ENCODE measurements at regions not wholly inside any gene's neighbourhood (a gene's known extent, or its start where the extent isn't known, plus 50 kb on each side); places are given as distances from the start of the nearest gene placed in this dataset.

DNA sequence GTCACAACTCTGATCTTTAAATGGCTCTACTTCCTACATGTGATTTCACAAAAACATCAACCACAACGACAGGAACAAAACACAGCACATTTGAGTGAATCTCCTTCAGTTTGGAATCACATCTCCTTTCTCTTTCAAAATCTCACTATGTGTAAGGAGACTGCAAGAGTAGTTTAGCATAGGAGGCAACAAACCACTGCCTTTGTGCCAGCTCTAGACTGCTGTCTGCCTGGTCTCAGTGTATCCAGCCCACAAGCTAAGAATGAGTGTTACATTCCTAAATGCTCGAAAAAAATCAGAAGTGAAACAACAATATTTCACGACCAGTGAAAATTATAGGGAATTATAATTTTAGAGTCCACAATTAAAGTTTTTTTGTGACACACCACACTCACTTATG is 217.0 kb upstream of the STEAP4 start:
- TF ChIP-seq, protein P1, sequence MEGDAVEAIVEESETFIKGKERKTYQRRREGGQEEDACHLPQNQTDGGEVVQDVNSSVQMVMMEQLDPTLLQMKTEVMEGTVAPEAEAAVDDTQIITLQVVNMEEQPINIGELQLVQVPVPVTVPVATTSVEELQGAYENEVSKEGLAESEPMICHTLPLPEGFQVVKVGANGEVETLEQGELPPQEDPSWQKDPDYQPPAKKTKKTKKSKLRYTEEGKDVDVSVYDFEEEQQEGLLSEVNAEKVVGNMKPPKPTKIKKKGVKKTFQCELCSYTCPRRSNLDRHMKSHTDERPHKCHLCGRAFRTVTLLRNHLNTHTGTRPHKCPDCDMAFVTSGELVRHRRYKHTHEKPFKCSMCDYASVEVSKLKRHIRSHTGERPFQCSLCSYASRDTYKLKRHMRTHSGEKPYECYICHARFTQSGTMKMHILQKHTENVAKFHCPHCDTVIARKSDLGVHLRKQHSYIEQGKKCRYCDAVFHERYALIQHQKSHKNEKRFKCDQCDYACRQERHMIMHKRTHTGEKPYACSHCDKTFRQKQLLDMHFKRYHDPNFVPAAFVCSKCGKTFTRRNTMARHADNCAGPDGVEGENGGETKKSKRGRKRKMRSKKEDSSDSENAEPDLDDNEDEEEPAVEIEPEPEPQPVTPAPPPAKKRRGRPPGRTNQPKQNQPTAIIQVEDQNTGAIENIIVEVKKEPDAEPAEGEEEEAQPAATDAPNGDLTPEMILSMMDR (IDR thresholded peaks at IDR 0.05; ENCODE audit: partially characterized antibody, unreplicated experiment) = no peak

DNA sequence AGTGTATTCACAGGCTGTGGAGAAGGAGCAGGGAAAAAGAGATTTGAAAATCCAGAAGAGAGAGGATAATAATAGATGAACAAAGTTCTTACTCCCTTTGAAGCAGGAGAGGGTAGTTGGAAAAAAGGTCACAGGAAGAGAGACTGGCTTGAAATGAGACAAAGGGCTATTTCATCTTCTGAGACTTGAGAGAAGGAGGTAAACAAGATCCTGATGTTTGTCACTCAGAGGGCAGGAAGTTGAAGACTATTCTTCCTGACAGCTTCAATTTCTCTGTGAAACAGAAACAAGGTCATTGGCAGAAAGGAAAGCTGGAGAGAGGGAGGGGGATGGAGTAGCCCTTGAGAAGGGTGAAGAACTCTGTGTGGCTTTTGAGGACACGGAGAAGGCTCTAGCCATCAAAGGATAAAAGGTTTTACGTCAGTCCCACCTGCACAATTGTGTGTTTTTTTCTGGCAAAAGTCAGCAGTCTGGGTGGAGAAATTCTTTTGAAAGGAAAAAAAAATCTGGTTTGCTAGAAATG is 216.1 kb upstream of the STEAP4 start:
- no peak overlapping the region for H3K27ac Mint-ChIP-seq (ENCODE audit: unreplicated experiment)

More for the DNA sequence above, 217.0 kb upstream of the STEAP4 start:
- Mint-ChIP-seq H3K36me3 (ENCODE audit: unreplicated experiment) (peaks cover 6% of the 10 kb centered on the region), H3K4me3 (ENCODE audit: unreplicated experiment) (no peak overlapping the region), H3K27me3 (ENCODE audit: unreplicated experiment) (no peaks in the 10 kb centered on the region), H3K27ac (ENCODE audit: unreplicated experiment) (no peak overlapping the region), H3K4me1 (ENCODE audit: low read depth, unreplicated experiment) (no peaks in the 10 kb centered on the region), H3K9me3 (ENCODE audit: unreplicated experiment) (no peaks in the 10 kb centered on the region)
- DNase-seq = no peak

DNA sequence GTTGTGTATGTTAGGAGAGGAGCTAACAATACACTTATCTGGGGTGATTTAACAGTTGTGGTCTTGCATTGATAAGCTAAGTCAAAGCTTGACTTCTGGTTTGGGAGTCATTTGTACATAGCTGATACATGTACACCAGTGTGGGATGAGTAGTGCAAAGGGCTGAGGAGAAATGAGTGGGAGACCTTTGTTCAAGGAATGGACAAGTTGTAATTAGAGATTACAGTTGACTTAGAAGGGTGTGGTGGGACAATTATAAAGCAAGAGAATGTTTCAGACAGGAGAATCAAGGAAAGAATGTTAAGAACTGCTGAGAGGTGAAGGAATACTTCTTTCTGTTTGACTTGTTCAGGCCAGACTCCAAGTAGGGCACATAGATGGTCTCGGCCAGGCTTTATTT is 209.7 kb upstream of the STEAP4 start:
- Mint-ChIP-seq H3K36me3 (ENCODE audit: unreplicated experiment) (no peaks in the 10 kb centered on the region), H3K27ac (ENCODE audit: unreplicated experiment) (no peak overlapping the region), H3K4me3 (ENCODE audit: unreplicated experiment) (no peak overlapping the region), H3K9me3 (ENCODE audit: unreplicated experiment) (no peaks in the 10 kb centered on the region), H3K4me1 (ENCODE audit: low read depth, unreplicated experiment) (no peaks in the 10 kb centered on the region), H3K27me3 (ENCODE audit: unreplicated experiment) (no peaks in the 10 kb centered on the region)
- no peak for DNase-seq
- TF ChIP-seq, protein P1 (IDR thresholded peaks at IDR 0.05; ENCODE audit: partially characterized antibody, unreplicated experiment) = no peak

More for the DNA sequence above, 216.1 kb upstream of the STEAP4 start:
- TF ChIP-seq, protein P1 (IDR thresholded peaks at IDR 0.05; ENCODE audit: partially characterized antibody, unreplicated experiment) = no peak
- no peak for DNase-seq
- H3K36me3 Mint-ChIP-seq (ENCODE audit: unreplicated experiment) = peaks cover 6% of the 10 kb centered on the region
- no peak overlapping the region for H3K4me3 Mint-ChIP-seq (ENCODE audit: unreplicated experiment)
- no peaks in the 10 kb centered on the region for H3K4me1 Mint-ChIP-seq (ENCODE audit: low read depth, unreplicated experiment)
- H3K9me3 Mint-ChIP-seq (ENCODE audit: unreplicated experiment) = no peaks in the 10 kb centered on the region
- no peaks in the 10 kb centered on the region for H3K27me3 Mint-ChIP-seq (ENCODE audit: unreplicated experiment)

DNA sequence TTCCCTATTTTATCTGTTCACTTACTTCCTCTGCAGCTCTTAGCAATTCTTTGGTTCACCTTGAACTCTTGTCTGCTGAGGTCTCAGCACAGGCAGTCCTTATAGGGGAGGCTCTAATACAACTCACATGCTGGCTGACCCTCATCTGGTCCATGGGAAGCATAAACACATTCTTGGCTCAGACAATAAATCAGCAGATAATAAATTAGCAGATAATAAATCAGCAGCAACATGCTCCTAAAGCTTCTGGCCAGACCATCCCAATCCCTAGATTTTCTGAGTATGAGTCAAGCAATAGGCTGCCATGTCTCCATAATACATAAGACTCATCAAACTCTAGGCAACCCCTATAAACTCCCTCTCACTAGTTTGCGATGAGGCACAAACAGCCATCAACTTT is 208.6 kb upstream of the STEAP4 start:
- Mint-ChIP-seq H3K9me3 (ENCODE audit: unreplicated experiment) (no peaks in the 10 kb centered on the region), H3K4me3 (ENCODE audit: unreplicated experiment) (no peak overlapping the region), H3K27me3 (ENCODE audit: unreplicated experiment) (no peaks in the 10 kb centered on the region), H3K27ac (ENCODE audit: unreplicated experiment) (no peak overlapping the region), H3K36me3 (ENCODE audit: unreplicated experiment) (no peaks in the 10 kb centered on the region), H3K4me1 (ENCODE audit: low read depth, unreplicated experiment) (no peaks in the 10 kb centered on the region)
- DNase-seq = no peak
- TF ChIP-seq, protein P1 (IDR thresholded peaks at IDR 0.05; ENCODE audit: partially characterized antibody, unreplicated experiment) = no peak

DNA sequence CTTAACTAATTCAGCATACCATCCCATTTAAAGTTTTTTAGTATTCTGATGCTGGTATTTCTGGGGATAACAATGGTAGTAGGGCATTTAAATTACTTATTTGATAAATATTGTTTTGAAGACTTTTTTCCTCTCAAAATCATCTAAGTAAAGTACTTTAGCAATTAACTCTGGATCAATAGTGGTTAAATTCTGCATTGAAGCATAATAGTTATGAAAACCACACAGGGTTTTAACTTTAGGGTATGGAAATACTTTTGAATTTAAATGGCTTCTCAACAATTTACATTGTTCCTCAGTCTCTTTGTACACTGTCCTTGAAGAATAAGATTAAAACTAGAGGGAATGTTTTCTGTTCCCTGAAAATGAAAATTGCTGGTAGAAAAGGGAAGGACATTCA is 202.6 kb upstream of the STEAP4 start:
- H3K4me1 Mint-ChIP-seq (ENCODE audit: low read depth, unreplicated experiment) = no peaks in the 10 kb centered on the region
- no peak overlapping the region for H3K27ac Mint-ChIP-seq (ENCODE audit: unreplicated experiment)
- no peaks in the 10 kb centered on the region for H3K36me3 Mint-ChIP-seq (ENCODE audit: unreplicated experiment)
- no peaks in the 10 kb centered on the region for H3K27me3 Mint-ChIP-seq (ENCODE audit: unreplicated experiment)
- H3K9me3 Mint-ChIP-seq (ENCODE audit: unreplicated experiment) = peaks cover 1% of the 10 kb centered on the region
- no peak overlapping the region for H3K4me3 Mint-ChIP-seq (ENCODE audit: unreplicated experiment)
- DNase-seq = no peak
- TF ChIP-seq, protein P1 (IDR thresholded peaks at IDR 0.05; ENCODE audit: partially characterized antibody, unreplicated experiment) = no peak
